ENCODE measurements at regions not wholly inside any gene's neighbourhood (a gene's known extent, or its start where the extent isn't known, plus 50 kb on each side); places are given as distances from the start of the nearest gene placed in this dataset.

- CTCF ChIA-PET, result no interaction called here
- intact Hi-C loops (cut with micrococcal nuclease; ENCODE audit: unreplicated experiment), result no loop called here
- H3K27me3 Mint-ChIP-seq (ENCODE audit: unreplicated experiment), result peaks cover 33% of the 10 kb centered on the region
- no peaks in the 10 kb centered on the region for H3K36me3 Mint-ChIP-seq (ENCODE audit: insufficient read depth, unreplicated experiment)
- no TSS peak for BruUV-seq (replicated peaks)
- no peak for DNase-seq
- no peak overlapping the region for H3K4me3 Mint-ChIP-seq (ENCODE audit: low read depth, unreplicated experiment)
- H3K27ac Mint-ChIP-seq (ENCODE audit: unreplicated experiment), result no peak overlapping the region
- no peak for TF ChIP-seq CTCF (IDR thresholded peaks at IDR 0.05; ENCODE audit: unreplicated experiment)
- no peaks in the 10 kb centered on the region for H3K9me3 Mint-ChIP-seq (ENCODE audit: low read depth, unreplicated experiment)
- no peaks in the 10 kb centered on the region for H3K4me1 Mint-ChIP-seq (ENCODE audit: low read depth, unreplicated experiment)
Observed at GRCh38 chr1:22241811-22242210, 98.9 kb upstream of the WNT4 start.

GRCh38 chr1:22245100-22245650, 102.3 kb upstream of the WNT4 start:
- TF ChIP-seq CTCF (IDR thresholded peaks at IDR 0.05; ENCODE audit: unreplicated experiment), result no peak
- no peaks in the 10 kb centered on the region for H3K4me1 Mint-ChIP-seq (ENCODE audit: low read depth, unreplicated experiment)
- no peak for DNase-seq
- CTCF ChIA-PET, result no interaction called here
- peaks cover 55% of the 10 kb centered on the region for H3K27me3 Mint-ChIP-seq (ENCODE audit: unreplicated experiment)
- H3K27ac Mint-ChIP-seq (ENCODE audit: unreplicated experiment), result no peak overlapping the region
- intact Hi-C loops (cut with micrococcal nuclease; ENCODE audit: unreplicated experiment), result no loop called here
- H3K4me3 Mint-ChIP-seq (ENCODE audit: low read depth, unreplicated experiment), result no peak overlapping the region
- no peaks in the 10 kb centered on the region for H3K9me3 Mint-ChIP-seq (ENCODE audit: low read depth, unreplicated experiment)
- H3K36me3 Mint-ChIP-seq (ENCODE audit: insufficient read depth, unreplicated experiment), result no peaks in the 10 kb centered on the region
- BruUV-seq (replicated peaks), result no TSS peak

GRCh38 chr1:22245726-22246125, 102.8 kb upstream of the WNT4 start:
- CTCF ChIA-PET, result no interaction called here

GRCh38 chr1:22246755-22247480, 104.0 kb upstream of the WNT4 start:
- no peak overlapping the region for H3K4me3 Mint-ChIP-seq (ENCODE audit: low read depth, unreplicated experiment)
- H3K27me3 Mint-ChIP-seq (ENCODE audit: unreplicated experiment), result peaks cover 54% of the 10 kb centered on the region
- no peaks in the 10 kb centered on the region for H3K4me1 Mint-ChIP-seq (ENCODE audit: low read depth, unreplicated experiment)
- no peak overlapping the region for H3K27ac Mint-ChIP-seq (ENCODE audit: unreplicated experiment)
- TF ChIP-seq CTCF (IDR thresholded peaks at IDR 0.05; ENCODE audit: unreplicated experiment), result no peak
- BruUV-seq (replicated peaks), result no TSS peak
- no peaks in the 10 kb centered on the region for H3K9me3 Mint-ChIP-seq (ENCODE audit: low read depth, unreplicated experiment)
- intact Hi-C loops (cut with micrococcal nuclease; ENCODE audit: unreplicated experiment), result no loop called here
- CTCF ChIA-PET, result no interaction called here
- H3K36me3 Mint-ChIP-seq (ENCODE audit: insufficient read depth, unreplicated experiment), result no peaks in the 10 kb centered on the region
- DNase-seq, result no peak

More at GRCh38 chr1:22245726-22246125, 102.8 kb upstream of the WNT4 start:
- DNase-seq, result no peak
- Mint-ChIP-seq H3K4me3 (ENCODE audit: low read depth, unreplicated experiment) (no peak overlapping the region), H3K9me3 (ENCODE audit: low read depth, unreplicated experiment) (no peaks in the 10 kb centered on the region), H3K27me3 (ENCODE audit: unreplicated experiment) (peaks cover 59% of the 10 kb centered on the region), H3K36me3 (ENCODE audit: insufficient read depth, unreplicated experiment) (no peaks in the 10 kb centered on the region), H3K27ac (ENCODE audit: unreplicated experiment) (no peak overlapping the region), H3K4me1 (ENCODE audit: low read depth, unreplicated experiment) (no peaks in the 10 kb centered on the region)
- TF ChIP-seq CTCF (IDR thresholded peaks at IDR 0.05; ENCODE audit: unreplicated experiment), result no peak
- intact Hi-C loops (cut with micrococcal nuclease; ENCODE audit: unreplicated experiment), result no loop called here
- no TSS peak for BruUV-seq (replicated peaks)
